ENCODE measurements at regions not wholly inside any gene's neighbourhood (a gene's known extent, or its start where the extent isn't known, plus 50 kb on each side); places are given as distances from the start of the nearest gene placed in this dataset.
"Not testable (repeated sequence)": the region's sequence is repeated elsewhere in the genome, so short reads cannot be mapped to it uniquely, and the experiment has no call there.

GRCh38 chr2:220337611-220338440 lies 710.4 kb downstream of the SLC4A3 start:
- no peak for DNase-seq (ENCODE audit: low spot score)

GRCh38 chr2:220341014-220341413 lies 713.6 kb downstream of the SLC4A3 start:
- DNase-seq (ENCODE audit: low spot score): no peak

- DNase-seq (ENCODE audit: low spot score): no peak
Measured at GRCh38 chr2:220346919-220347318, 719.5 kb downstream of the SLC4A3 start.

- no peak for DNase-seq (ENCODE audit: low spot score)
Measured at GRCh38 chr2:220347626-220348025, 720.2 kb downstream of the SLC4A3 start.

- DNase-seq (ENCODE audit: low spot score): no peak
Measured at GRCh38 chr2:220348206-220348605, 720.8 kb downstream of the SLC4A3 start.

GRCh38 chr2:220353897-220354296 lies 726.5 kb downstream of the SLC4A3 start:
- no peak for DNase-seq (ENCODE audit: low spot score)

GRCh38 chr2:220356076-220356475 lies 728.6 kb downstream of the SLC4A3 start:
- DNase-seq (ENCODE audit: low spot score): no peak

GRCh38 chr2:220365023-220365422 lies 737.6 kb downstream of the SLC4A3 start:
- no peak for DNase-seq (ENCODE audit: low spot score)

- no peak for DNase-seq (ENCODE audit: low spot score)
Measured at GRCh38 chr2:220366765-220367164, 739.3 kb downstream of the SLC4A3 start.

- DNase-seq (ENCODE audit: low spot score): no peak
Measured at GRCh38 chr2:220370764-220371163, 743.3 kb downstream of the SLC4A3 start.

GRCh38 chr2:220371211-220371610 lies 743.8 kb downstream of the SLC4A3 start:
- DNase-seq (ENCODE audit: low spot score): no peak

- DNase-seq (ENCODE audit: low spot score): no peak
Measured at GRCh38 chr2:220373878-220374277, 746.4 kb downstream of the SLC4A3 start.

GRCh38 chr2:220374282-220374681 lies 746.9 kb downstream of the SLC4A3 start:
- DNase-seq (ENCODE audit: low spot score): no peak

GRCh38 chr2:220377482-220378155 lies 750.2 kb downstream of the SLC4A3 start:
- peak; percentile 15 for DNase-seq (ENCODE audit: low spot score)

- DNase-seq (ENCODE audit: low spot score): not testable (repeated sequence)
Measured at GRCh38 chr2:220387758-220388157, 760.3 kb downstream of the SLC4A3 start.

GRCh38 chr2:220393711-220394110 lies 766.3 kb downstream of the SLC4A3 start:
- DNase-seq (ENCODE audit: low spot score): no peak

- peak; percentile 43 for DNase-seq (ENCODE audit: low spot score)
Measured at GRCh38 chr2:220394433-220394832, 767.0 kb downstream of the SLC4A3 start.

GRCh38 chr2:220396287-220396686 lies 768.9 kb downstream of the SLC4A3 start:
- DNase-seq (ENCODE audit: low spot score): peak; percentile 58

GRCh38 chr2:220410296-220410695 lies 782.9 kb downstream of the SLC4A3 start:
- no peak for DNase-seq (ENCODE audit: low spot score)

- DNase-seq (ENCODE audit: low spot score): no peak
Measured at GRCh38 chr2:220417503-220417902, 790.1 kb downstream of the SLC4A3 start.

- DNase-seq (ENCODE audit: low spot score): no peak
Measured at GRCh38 chr2:220419647-220420046, 792.2 kb downstream of the SLC4A3 start.

GRCh38 chr2:220420820-220421219 lies 793.4 kb downstream of the SLC4A3 start:
- DNase-seq (ENCODE audit: low spot score): no peak

GRCh38 chr2:220422676-220423075 lies 795.2 kb downstream of the SLC4A3 start:
- DNase-seq (ENCODE audit: low spot score): no peak
